Epithelial cell of esophagus (primary cell): ENCODE measurements at regions not wholly inside any gene's neighbourhood (a gene's known extent, or its start where the extent isn't known, plus 50 kb on each side); places are given as distances from the start of the nearest gene placed in this dataset.
"Not testable (repeated sequence)": the region's sequence is repeated elsewhere in the genome, so short reads cannot be mapped to it uniquely, and the experiment has no call there.

Experiments
- DNase-seq: peaks from one replicate; pipeline ENCODE4 v3.0.0; 2010; ENCODE audit warnings: low read depth
- H3K4me3 ChIP-seq: 2 replicates; pipeline ENCODE4 v1.5.1; 2011; ENCODE audit warnings: mild to moderate bottlenecking, low read length, control low read depth
- TF ChIP-seq, protein P1 (sequence below): IDR thresholded peaks from 2 replicates; pipeline ENCODE4 v1.5.1; 2011; ENCODE audit warnings: low read depth, mild to moderate bottlenecking, low read length, control low read depth, inconsistent platforms; ENCODE audit not compliant: insufficient read depth; ENCODE audit errors: missing control alignments

DNA sequence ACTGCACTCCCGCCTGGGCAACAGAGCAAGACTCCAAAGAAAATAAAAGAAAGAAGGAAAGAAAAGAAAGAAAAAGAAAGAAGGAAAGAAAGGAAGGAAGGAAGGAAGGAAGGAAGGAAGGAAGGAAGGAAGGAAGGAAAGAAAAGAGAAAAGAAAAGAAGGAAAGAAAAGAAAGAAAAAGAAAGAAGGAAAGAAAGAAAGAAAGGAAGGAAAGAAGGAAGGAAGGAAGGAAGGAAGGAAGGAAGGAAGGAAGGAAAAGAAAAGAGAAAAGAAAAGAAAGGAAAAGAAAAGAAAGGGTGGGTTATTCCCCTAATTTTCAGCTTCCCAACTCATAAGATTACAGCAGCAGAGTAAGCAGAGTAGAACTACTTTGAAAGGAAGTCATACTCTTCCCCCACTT, 64.4 kb downstream of the TMEM200C start:
- not testable (repeated sequence) for DNase-seq, H3K4me3 ChIP-seq

DNA sequence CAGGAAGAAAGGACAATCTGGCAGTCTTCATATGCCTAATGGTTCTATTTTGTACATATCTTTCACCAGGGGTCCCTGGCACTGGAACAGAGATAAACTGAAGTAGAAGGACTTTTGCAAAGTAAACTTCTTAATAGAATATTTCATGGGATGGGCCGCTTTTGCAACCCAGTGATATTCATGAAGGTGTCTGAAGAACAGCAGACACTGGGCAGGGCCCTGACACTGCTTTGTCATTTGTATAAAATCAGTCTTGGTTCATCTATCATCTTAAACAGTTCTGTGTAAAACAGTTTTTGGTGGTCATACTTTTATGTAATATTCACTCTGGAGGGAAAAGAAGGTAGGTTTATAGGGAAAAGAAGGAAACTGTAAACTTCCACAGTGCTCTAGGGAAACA, 66.4 kb downstream of the TMEM200C start:
- H3K4me3 ChIP-seq = no peak overlapping the region
- DNase-seq = no peak
- TF ChIP-seq, protein P1, sequence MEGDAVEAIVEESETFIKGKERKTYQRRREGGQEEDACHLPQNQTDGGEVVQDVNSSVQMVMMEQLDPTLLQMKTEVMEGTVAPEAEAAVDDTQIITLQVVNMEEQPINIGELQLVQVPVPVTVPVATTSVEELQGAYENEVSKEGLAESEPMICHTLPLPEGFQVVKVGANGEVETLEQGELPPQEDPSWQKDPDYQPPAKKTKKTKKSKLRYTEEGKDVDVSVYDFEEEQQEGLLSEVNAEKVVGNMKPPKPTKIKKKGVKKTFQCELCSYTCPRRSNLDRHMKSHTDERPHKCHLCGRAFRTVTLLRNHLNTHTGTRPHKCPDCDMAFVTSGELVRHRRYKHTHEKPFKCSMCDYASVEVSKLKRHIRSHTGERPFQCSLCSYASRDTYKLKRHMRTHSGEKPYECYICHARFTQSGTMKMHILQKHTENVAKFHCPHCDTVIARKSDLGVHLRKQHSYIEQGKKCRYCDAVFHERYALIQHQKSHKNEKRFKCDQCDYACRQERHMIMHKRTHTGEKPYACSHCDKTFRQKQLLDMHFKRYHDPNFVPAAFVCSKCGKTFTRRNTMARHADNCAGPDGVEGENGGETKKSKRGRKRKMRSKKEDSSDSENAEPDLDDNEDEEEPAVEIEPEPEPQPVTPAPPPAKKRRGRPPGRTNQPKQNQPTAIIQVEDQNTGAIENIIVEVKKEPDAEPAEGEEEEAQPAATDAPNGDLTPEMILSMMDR = no peak

DNA sequence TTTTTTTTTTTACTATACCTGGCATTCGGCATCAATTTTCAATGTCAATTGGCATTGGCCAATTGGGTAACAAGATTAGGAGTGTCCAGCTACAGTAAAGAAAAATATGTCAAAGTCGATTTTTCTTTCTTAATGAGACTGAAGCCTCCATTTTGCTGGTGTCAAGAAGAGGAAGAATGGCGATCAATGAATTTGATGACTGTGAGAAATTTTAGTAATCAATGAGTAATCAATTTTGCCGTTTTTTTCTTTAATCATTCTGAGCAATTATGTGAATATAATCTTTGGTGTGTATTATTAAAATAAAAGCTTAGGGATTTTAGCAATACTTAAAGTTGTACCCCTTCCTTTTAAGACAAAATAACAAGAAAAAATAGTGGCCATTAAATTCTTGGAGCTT, 69.7 kb downstream of the TMEM200C start:
- TF ChIP-seq, protein P1 = no peak
- no peak overlapping the region for H3K4me3 ChIP-seq
- DNase-seq = no peak

DNA sequence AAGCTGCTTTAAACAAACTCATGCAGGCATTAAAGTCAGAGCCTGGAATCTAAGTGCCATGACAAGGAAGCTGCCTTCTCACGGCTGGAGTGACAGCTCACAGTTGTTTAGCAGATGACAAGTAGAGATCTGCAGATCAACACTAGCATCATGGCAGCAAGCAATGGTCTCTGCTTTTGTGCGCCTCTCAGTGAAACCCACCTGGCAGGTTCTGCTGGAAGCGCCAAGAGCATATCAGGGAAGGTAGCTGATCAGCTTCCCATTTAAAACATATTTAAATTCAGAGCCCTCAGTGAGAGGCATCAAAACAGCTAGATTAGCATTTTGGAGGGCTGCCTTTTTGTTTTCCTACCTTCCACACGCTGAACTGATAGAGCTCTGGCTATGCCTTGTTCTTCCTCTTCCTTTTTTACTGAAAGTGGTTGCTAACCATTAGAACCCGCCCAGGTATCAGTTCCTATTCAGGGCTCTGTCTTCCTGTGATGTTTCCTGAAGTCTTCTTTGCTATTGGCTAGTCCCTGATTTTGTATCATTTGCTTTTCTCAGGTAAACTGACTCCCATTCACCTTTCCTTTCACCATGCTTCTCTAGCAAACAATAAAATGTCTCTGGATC, 70.8 kb downstream of the TMEM200C start:
- TF ChIP-seq, protein P1 = no peak
- DNase-seq = no peak
- no peak overlapping the region for H3K4me3 ChIP-seq

DNA sequence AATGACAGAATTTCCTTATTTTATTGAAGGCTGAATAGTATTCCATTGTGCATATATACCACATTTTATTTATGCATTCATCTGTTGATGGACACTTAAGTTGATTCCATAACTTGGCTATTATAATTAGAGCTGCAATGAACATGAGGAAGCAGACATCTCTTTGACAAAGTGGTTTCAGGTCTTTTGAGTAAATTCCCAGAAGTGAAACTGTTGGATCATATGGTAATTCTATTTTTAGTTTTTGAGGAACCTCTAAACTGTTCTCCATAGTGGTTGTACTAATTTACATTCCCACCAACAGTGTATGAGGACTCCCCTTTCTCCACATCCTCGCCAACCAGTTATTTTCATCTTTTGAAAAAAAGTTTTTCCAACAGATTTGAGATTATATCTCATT, 77.5 kb downstream of the TMEM200C start:
- TF ChIP-seq, protein P1 = no peak
- H3K4me3 ChIP-seq = no peak overlapping the region
- DNase-seq = no peak

DNA sequence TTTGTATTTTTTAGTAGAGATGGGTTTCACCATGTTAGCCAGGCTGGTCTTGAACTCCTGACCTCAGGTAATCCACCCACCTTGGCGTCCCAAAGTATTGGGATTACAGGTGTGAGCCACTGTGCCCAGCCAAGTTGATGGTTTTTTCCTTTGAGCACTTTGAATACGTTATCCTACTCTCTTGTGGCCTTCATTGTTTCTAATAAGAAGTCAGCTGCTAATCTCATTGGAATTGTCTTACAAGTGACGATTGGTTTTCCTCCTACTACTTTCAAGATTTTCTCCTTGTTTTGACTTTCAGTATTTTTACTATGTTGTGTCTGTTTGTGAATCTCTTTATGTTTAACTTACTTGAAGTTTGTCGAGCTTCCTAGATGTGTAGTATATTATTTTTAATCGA, 88.5 kb downstream of the TMEM200C start:
- H3K4me3 ChIP-seq = no peak overlapping the region
- TF ChIP-seq, protein P1 = no peak
- no peak for DNase-seq

DNA sequence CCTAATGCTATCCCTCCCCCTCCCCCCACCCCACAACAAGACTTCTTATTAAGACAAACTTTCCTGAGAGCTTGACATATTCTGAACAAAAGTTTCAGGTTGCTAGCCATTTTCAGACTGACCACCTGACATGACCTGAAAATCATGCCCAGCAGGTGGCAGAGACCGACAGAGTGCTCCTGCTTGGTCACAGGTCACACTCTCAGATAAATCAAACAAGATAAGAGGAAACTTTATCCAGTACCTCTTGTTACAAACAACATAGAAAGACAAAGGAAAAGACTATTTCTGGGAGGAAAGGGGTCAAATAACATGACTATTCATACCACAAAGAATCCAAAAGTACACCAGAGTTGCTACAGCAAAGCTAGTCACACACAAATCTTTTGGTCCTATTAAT, 107.4 kb downstream of the TMEM200C start:
- TF ChIP-seq, protein P1 = no peak
- DNase-seq = no peak
- H3K4me3 ChIP-seq = no peak overlapping the region
